ENCODE measurements at regions not wholly inside any gene's neighbourhood (a gene's known extent, or its start where the extent isn't known, plus 50 kb on each side); places are given as distances from the start of the nearest gene placed in this dataset.

GRCh38 chr2:120616261-120616660, 119.4 kb upstream of the GLI2 start:
- no peak for ATAC-seq

GRCh38 chr2:120617055-120617454, 118.6 kb upstream of the GLI2 start:
- ATAC-seq, result no peak

GRCh38 chr2:120618830-120619229, 116.8 kb upstream of the GLI2 start:
- ATAC-seq, result no peak

GRCh38 chr2:120619579-120619978, 116.1 kb upstream of the GLI2 start:
- ATAC-seq, result no peak

- ATAC-seq, result no peak
Observed at GRCh38 chr2:120620025-120620793, 115.5 kb upstream of the GLI2 start.

GRCh38 chr2:120622159-120622869, 113.4 kb upstream of the GLI2 start:
- no peak for ATAC-seq

GRCh38 chr2:120622886-120623753, 112.5 kb upstream of the GLI2 start:
- no peak for ATAC-seq

- ATAC-seq, result no peak
Observed at GRCh38 chr2:120624061-120624737, 111.5 kb upstream of the GLI2 start.

GRCh38 chr2:120624738-120625446, 110.8 kb upstream of the GLI2 start:
- no peak for ATAC-seq

GRCh38 chr2:120625865-120626560, 109.7 kb upstream of the GLI2 start:
- no peak for ATAC-seq

GRCh38 chr2:120626566-120626965, 109.1 kb upstream of the GLI2 start:
- ATAC-seq, result no peak

GRCh38 chr2:120628248-120628647, 107.4 kb upstream of the GLI2 start:
- no peak for ATAC-seq

- no peak for ATAC-seq
Observed at GRCh38 chr2:120629241-120629895, 106.3 kb upstream of the GLI2 start.

GRCh38 chr2:120630031-120630701, 105.5 kb upstream of the GLI2 start:
- ATAC-seq, result no peak

GRCh38 chr2:120631236-120631635, 104.4 kb upstream of the GLI2 start:
- ATAC-seq, result no peak

- ATAC-seq, result no peak
Observed at GRCh38 chr2:120631724-120632123, 103.9 kb upstream of the GLI2 start.

GRCh38 chr2:120632796-120633646, 102.6 kb upstream of the GLI2 start:
- no peak for ATAC-seq

GRCh38 chr2:120634533-120634932, 101.1 kb upstream of the GLI2 start:
- ATAC-seq, result no peak

- ATAC-seq, result no peak
Observed at GRCh38 chr2:120635146-120635545, 100.5 kb upstream of the GLI2 start.
